ENCODE measurements at regions not wholly inside any gene's neighbourhood (a gene's known extent, or its start where the extent isn't known, plus 50 kb on each side); places are given as distances from the start of the nearest gene placed in this dataset.

GRCh38 chr11:106463796-106464201, 386.3 kb downstream of the AASDHPPT start:
- H3K4me3 ChIP-seq (ENCODE audit: insufficient read depth, low read length): no peak overlapping the region
- H3K4me2 ChIP-seq (ENCODE audit: insufficient read depth, low read length): no peak overlapping the region

DNA sequence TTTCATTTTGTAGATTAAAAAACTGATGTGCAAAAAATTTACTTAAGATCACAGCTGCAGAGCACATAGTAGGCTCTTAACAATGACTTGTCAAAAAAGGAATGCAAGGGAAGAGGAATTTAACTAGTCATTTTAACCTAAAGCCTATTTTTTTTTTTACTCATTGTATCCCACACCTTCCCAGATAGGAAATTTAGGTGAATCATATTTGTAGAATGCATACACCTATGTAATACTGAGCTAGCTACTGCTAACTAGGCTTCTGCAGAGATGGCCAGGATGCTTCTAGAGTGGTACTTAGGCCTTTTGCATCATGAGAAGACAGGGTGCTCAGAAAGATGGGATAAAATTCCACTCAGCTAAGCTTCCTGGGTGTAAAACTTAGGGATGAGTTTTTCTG, 387.3 kb downstream of the AASDHPPT start:
- Histone ChIP-seq H3K9me3 (ENCODE audit: low read depth, low read length) (no peaks in the 10 kb centered on the region), H3K79me2 (ENCODE audit: insufficient read depth, low read length) (no peaks in the 10 kb centered on the region), H2AFZ (ENCODE audit: low read length) (no peak overlapping the region), H3K27me3 (ENCODE audit: insufficient read depth, low read length) (no peaks in the 10 kb centered on the region), H4K20me1 (ENCODE audit: insufficient read depth, low read length) (no peaks in the 10 kb centered on the region), H3K36me3 (ENCODE audit: insufficient read depth, low read length) (no peaks in the 10 kb centered on the region), H3K4me1 (ENCODE audit: insufficient read depth, low read length) (peaks cover 29% of the 10 kb centered on the region), H3K4me3 (ENCODE audit: insufficient read depth, low read length) (no peak overlapping the region), H3K4me2 (ENCODE audit: insufficient read depth, low read length) (no peak overlapping the region), H3K27ac (ENCODE audit: low read depth, low read length) (no peak overlapping the region)
- TF ChIP-seq, protein P1, sequence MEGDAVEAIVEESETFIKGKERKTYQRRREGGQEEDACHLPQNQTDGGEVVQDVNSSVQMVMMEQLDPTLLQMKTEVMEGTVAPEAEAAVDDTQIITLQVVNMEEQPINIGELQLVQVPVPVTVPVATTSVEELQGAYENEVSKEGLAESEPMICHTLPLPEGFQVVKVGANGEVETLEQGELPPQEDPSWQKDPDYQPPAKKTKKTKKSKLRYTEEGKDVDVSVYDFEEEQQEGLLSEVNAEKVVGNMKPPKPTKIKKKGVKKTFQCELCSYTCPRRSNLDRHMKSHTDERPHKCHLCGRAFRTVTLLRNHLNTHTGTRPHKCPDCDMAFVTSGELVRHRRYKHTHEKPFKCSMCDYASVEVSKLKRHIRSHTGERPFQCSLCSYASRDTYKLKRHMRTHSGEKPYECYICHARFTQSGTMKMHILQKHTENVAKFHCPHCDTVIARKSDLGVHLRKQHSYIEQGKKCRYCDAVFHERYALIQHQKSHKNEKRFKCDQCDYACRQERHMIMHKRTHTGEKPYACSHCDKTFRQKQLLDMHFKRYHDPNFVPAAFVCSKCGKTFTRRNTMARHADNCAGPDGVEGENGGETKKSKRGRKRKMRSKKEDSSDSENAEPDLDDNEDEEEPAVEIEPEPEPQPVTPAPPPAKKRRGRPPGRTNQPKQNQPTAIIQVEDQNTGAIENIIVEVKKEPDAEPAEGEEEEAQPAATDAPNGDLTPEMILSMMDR (IDR thresholded peaks at IDR 0.05; ENCODE audit: extremely low read depth, low read depth, low read length): no peak
- DNase-seq (ENCODE audit: insufficient read length, low spot score, missing footprints): no peak

More at GRCh38 chr11:106463796-106464201, 386.3 kb downstream of the AASDHPPT start:
- no peaks in the 10 kb centered on the region for H3K79me2 ChIP-seq (ENCODE audit: insufficient read depth, low read length)
- H3K36me3 ChIP-seq (ENCODE audit: insufficient read depth, low read length): no peaks in the 10 kb centered on the region
- no peaks in the 10 kb centered on the region for H3K27me3 ChIP-seq (ENCODE audit: insufficient read depth, low read length)
- H2AFZ ChIP-seq (ENCODE audit: low read length): no peak overlapping the region
- H3K27ac ChIP-seq (ENCODE audit: low read depth, low read length): no peak overlapping the region
- no peaks in the 10 kb centered on the region for H4K20me1 ChIP-seq (ENCODE audit: insufficient read depth, low read length)
- H3K9me3 ChIP-seq (ENCODE audit: low read depth, low read length): no peaks in the 10 kb centered on the region
- H3K4me1 ChIP-seq (ENCODE audit: insufficient read depth, low read length): peaks cover 33% of the 10 kb centered on the region
- TF ChIP-seq, protein P1 (IDR thresholded peaks at IDR 0.05; ENCODE audit: extremely low read depth, low read depth, low read length): no peak
- DNase-seq (ENCODE audit: insufficient read length, low spot score, missing footprints): no peak

GRCh38 chr11:106466521-106467080, 389.1 kb downstream of the AASDHPPT start:
- peak overlapping the region; percentile 47 for H2AFZ ChIP-seq (ENCODE audit: low read length)
- H3K36me3 ChIP-seq (ENCODE audit: insufficient read depth, low read length): no peaks in the 10 kb centered on the region
- H4K20me1 ChIP-seq (ENCODE audit: insufficient read depth, low read length): no peaks in the 10 kb centered on the region
- peak overlapping the region; percentile 21 for H3K4me3 ChIP-seq (ENCODE audit: insufficient read depth, low read length)
- peak overlapping the region; percentile 63 for H3K4me2 ChIP-seq (ENCODE audit: insufficient read depth, low read length)
- no peaks in the 10 kb centered on the region for H3K27me3 ChIP-seq (ENCODE audit: insufficient read depth, low read length)
- no peaks in the 10 kb centered on the region for H3K9me3 ChIP-seq (ENCODE audit: low read depth, low read length)
- TF ChIP-seq, protein P1 (IDR thresholded peaks at IDR 0.05; ENCODE audit: extremely low read depth, low read depth, low read length): no peak
- peak overlapping the region; percentile 79 for H3K27ac ChIP-seq (ENCODE audit: low read depth, low read length)
- peaks cover 27% of the 10 kb centered on the region for H3K4me1 ChIP-seq (ENCODE audit: insufficient read depth, low read length)
- no peaks in the 10 kb centered on the region for H3K79me2 ChIP-seq (ENCODE audit: insufficient read depth, low read length)
- DNase-seq (ENCODE audit: insufficient read length, low spot score, missing footprints): peak; percentile 45

DNA sequence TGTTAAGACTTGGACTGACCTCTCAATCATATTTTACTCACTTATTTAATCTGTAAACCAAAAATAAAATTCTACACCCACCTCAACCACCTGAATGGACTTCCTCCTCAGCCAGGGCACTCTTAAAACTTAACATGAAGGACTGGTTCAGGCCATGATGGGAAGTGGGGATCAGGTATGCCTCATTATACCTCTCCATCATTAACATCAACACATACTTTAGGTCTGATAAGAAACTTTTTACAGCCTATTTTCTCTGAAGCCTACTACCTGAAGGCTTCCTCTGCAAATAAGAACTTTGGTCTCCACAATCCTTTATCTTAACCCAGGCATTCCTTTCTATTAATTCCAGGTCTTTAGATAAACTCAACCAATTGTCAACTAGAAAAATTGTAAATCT, 390.0 kb downstream of the AASDHPPT start:
- no peak overlapping the region for H3K4me2 ChIP-seq (ENCODE audit: insufficient read depth, low read length)
- H3K4me3 ChIP-seq (ENCODE audit: insufficient read depth, low read length): no peak overlapping the region
- DNase-seq (ENCODE audit: insufficient read length, low spot score, missing footprints): no peak
- TF ChIP-seq, protein P1 (IDR thresholded peaks at IDR 0.05; ENCODE audit: extremely low read depth, low read depth, low read length): no peak
- no peaks in the 10 kb centered on the region for H3K9me3 ChIP-seq (ENCODE audit: low read depth, low read length)
- H3K27ac ChIP-seq (ENCODE audit: low read depth, low read length): no peak overlapping the region
- peaks cover 24% of the 10 kb centered on the region for H3K4me1 ChIP-seq (ENCODE audit: insufficient read depth, low read length)
- H3K79me2 ChIP-seq (ENCODE audit: insufficient read depth, low read length): no peaks in the 10 kb centered on the region
- no peaks in the 10 kb centered on the region for H3K27me3 ChIP-seq (ENCODE audit: insufficient read depth, low read length)
- no peak overlapping the region for H2AFZ ChIP-seq (ENCODE audit: low read length)
- no peaks in the 10 kb centered on the region for H3K36me3 ChIP-seq (ENCODE audit: insufficient read depth, low read length)
- H4K20me1 ChIP-seq (ENCODE audit: insufficient read depth, low read length): no peaks in the 10 kb centered on the region

Data from osteoblast (primary cell).